DOHH2 (cell line): ENCODE measurements at regions not wholly inside any gene's neighbourhood (a gene's known extent, or its start where the extent isn't known, plus 50 kb on each side); places are given as distances from the start of the nearest gene placed in this dataset.

Experiments used
- H3F3A ChIP-seq: fragments of 200-600 bp; sonication (generic), shearing (Covaris generic); 2 replicates; pipeline ENCODE4 v1.6.0; 2016; ENCODE audit warnings: antibody characterized with exemption, mild to moderate bottlenecking; ENCODE audit not compliant: control insufficient read depth, insufficient read depth
- H3K27ac ChIP-seq: fragments of 200-600 bp; sonication (generic); 2 replicates; pipeline ENCODE4 v1.5.1; 2014; ENCODE audit warnings: low read depth, mild to moderate bottlenecking, low read length, moderate library complexity
- H3K27me3 ChIP-seq: fragments of 200-600 bp; sonication (generic); 2 replicates; pipeline ENCODE4 v1.6.1; 2014; ENCODE audit warnings: mild to moderate bottlenecking, low read length, mixed read lengths; ENCODE audit not compliant: control insufficient read depth
- H3K36me3 ChIP-seq: fragments of 200-600 bp; sonication (generic); 2 replicates; pipeline ENCODE4 v1.6.1; 2014; ENCODE audit warnings: mild to moderate bottlenecking, low read length, moderate library complexity, mixed read lengths; ENCODE audit not compliant: control insufficient read depth
- H3K4me1 ChIP-seq: fragments of 200-600 bp; sonication (generic); 2 replicates; pipeline ENCODE4 v1.6.1; 2014; ENCODE audit warnings: mild to moderate bottlenecking, low read length, mixed read lengths; ENCODE audit not compliant: control insufficient read depth
- H3K4me2 ChIP-seq: fragments of 200-600 bp; sonication (generic); 2 replicates; pipeline ENCODE4 v1.6.0; 2014; ENCODE audit warnings: mild to moderate bottlenecking, low read length, moderate library complexity
- H3K4me3 ChIP-seq: fragments of 200-600 bp; sonication (generic); 2 replicates; pipeline ENCODE4 v1.5.1; 2014; ENCODE audit warnings: mild to moderate bottlenecking, low read length, mixed read lengths
- H3K79me2 ChIP-seq: fragments of 200-600 bp; sonication (generic); 2 replicates; pipeline ENCODE4 v1.6.1; 2014; ENCODE audit warnings: mild to moderate bottlenecking, low read length, mixed read lengths; ENCODE audit not compliant: control insufficient read depth
- H3K9me2 ChIP-seq: fragments of 200-600 bp; sonication (generic); replicated peaks from 2 replicates; pipeline ENCODE4 v1.6.1; 2014; ENCODE audit warnings: mild to moderate bottlenecking, low read length, mixed read lengths; ENCODE audit not compliant: control insufficient read depth
- H3K9me3 ChIP-seq: fragments of 200-600 bp; sonication (generic); 2 replicates; pipeline ENCODE4 v1.6.1; 2014; ENCODE audit warnings: antibody characterized with exemption, low read length, mixed read lengths; ENCODE audit not compliant: control insufficient read depth, insufficient read depth
- H4K20me1 ChIP-seq: fragments of 200-600 bp; sonication (generic); 2 replicates; pipeline ENCODE4 v1.6.0; 2014; ENCODE audit warnings: low read depth, mild to moderate bottlenecking, antibody characterized with exemption, low read length, moderate library complexity; ENCODE audit not compliant: control insufficient read depth, insufficient read depth
- CTCF ChIP-seq: fragments of 200-600 bp; sonication (generic); IDR thresholded peaks from one replicate; pipeline ENCODE4 v1.5.1; 2014; ENCODE audit warnings: antibody characterized with exemption, mild to moderate bottlenecking, low read depth, low read length; ENCODE audit not compliant: poor library complexity, severe bottlenecking
- EZH2phosphoT487 ChIP-seq: fragments of 200-600 bp; sonication (generic); IDR thresholded peaks from 2 replicates; pipeline ENCODE4 v1.6.1; 2017; ENCODE audit warnings: borderline replicate concordance, mild to moderate bottlenecking, antibody characterized with exemption, low read length, moderate library complexity, mixed read lengths

- Histone ChIP-seq H3K4me2 (no peak overlapping the region), H3K27ac (no peak overlapping the region), H3K27me3 (no peaks in the 10 kb centered on the region), H3K9me3 (no peaks in the 10 kb centered on the region), H3K4me1 (no peaks in the 10 kb centered on the region), H3F3A (no peaks in the 10 kb centered on the region), H3K9me2 (no peaks in the 10 kb centered on the region), H3K4me3 (no peak overlapping the region), H4K20me1 (no peaks in the 10 kb centered on the region), H3K79me2 (no peaks in the 10 kb centered on the region), H3K36me3 (no peaks in the 10 kb centered on the region)
- TF ChIP-seq CTCF (no peak), EZH2phosphoT487 (no peak)
These were observed 1407.5 kb upstream of the LRRTM3 start for GRCh38 chr10:65518379-65518778.

GRCh38 chr10:65528986-65529385, 1396.8 kb upstream of the LRRTM3 start:
- H3K9me3 ChIP-seq, result no peaks in the 10 kb centered on the region
- H3K4me2 ChIP-seq, result no peak overlapping the region
- no peak overlapping the region for H3K4me3 ChIP-seq
- H3K4me1 ChIP-seq, result no peaks in the 10 kb centered on the region
- H3K9me2 ChIP-seq, result no peaks in the 10 kb centered on the region
- no peak overlapping the region for H3K27ac ChIP-seq
- no peaks in the 10 kb centered on the region for H3F3A ChIP-seq
- H3K36me3 ChIP-seq, result no peaks in the 10 kb centered on the region
- no peaks in the 10 kb centered on the region for H3K27me3 ChIP-seq
- no peaks in the 10 kb centered on the region for H4K20me1 ChIP-seq
- TF ChIP-seq CTCF (no peak), EZH2phosphoT487 (no peak)
- H3K79me2 ChIP-seq, result no peaks in the 10 kb centered on the region

- Histone ChIP-seq H3F3A (no peaks in the 10 kb centered on the region), H3K4me2 (no peak overlapping the region), H3K36me3 (no peaks in the 10 kb centered on the region), H3K4me1 (no peaks in the 10 kb centered on the region), H3K9me3 (no peaks in the 10 kb centered on the region), H3K9me2 (no peaks in the 10 kb centered on the region), H3K4me3 (no peak overlapping the region), H3K27me3 (no peaks in the 10 kb centered on the region), H4K20me1 (no peaks in the 10 kb centered on the region), H3K27ac (no peak overlapping the region), H3K79me2 (no peaks in the 10 kb centered on the region)
- no peak for TF ChIP-seq CTCF
- TF ChIP-seq EZH2phosphoT487, result no peak
These were observed 1394.3 kb upstream of the LRRTM3 start for GRCh38 chr10:65531545-65531944.

- no peaks in the 10 kb centered on the region for H3K79me2 ChIP-seq
- no peaks in the 10 kb centered on the region for H3F3A ChIP-seq
- H3K4me3 ChIP-seq, result no peak overlapping the region
- H3K4me2 ChIP-seq, result no peak overlapping the region
- no peaks in the 10 kb centered on the region for H3K27me3 ChIP-seq
- H4K20me1 ChIP-seq, result no peaks in the 10 kb centered on the region
- H3K4me1 ChIP-seq, result no peaks in the 10 kb centered on the region
- TF ChIP-seq EZH2phosphoT487 (no peak), CTCF (no peak)
- H3K9me3 ChIP-seq, result no peaks in the 10 kb centered on the region
- H3K27ac ChIP-seq, result no peak overlapping the region
- no peaks in the 10 kb centered on the region for H3K36me3 ChIP-seq
- H3K9me2 ChIP-seq, result no peaks in the 10 kb centered on the region
These were observed 1391.1 kb upstream of the LRRTM3 start for GRCh38 chr10:65534771-65535170.
